ENCODE measurements at regions not wholly inside any gene's neighbourhood (a gene's known extent, or its start where the extent isn't known, plus 50 kb on each side); places are given as distances from the start of the nearest gene placed in this dataset.

DNA sequence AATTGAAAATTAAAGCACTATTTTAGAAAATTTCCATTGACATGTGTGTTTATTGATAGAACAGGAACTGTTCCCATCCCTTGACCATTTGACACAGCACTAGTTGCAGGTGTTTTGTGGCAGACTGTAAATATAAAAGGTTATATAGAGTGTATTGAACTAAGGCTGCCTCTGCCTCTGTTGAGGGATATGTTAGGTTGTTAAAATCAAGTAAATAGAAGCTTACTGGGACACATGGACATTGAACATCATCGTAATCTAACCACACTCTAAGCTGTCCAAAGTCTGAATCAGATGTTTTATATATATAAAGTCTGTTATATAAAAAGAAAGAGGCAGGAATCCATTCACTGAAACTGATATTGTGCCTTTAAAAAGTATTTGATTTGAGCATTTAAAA is 308.1 kb upstream of the PKN2 start:
- no peak for DNase-seq (ENCODE audit: low read depth in 2 of 2)

DNA sequence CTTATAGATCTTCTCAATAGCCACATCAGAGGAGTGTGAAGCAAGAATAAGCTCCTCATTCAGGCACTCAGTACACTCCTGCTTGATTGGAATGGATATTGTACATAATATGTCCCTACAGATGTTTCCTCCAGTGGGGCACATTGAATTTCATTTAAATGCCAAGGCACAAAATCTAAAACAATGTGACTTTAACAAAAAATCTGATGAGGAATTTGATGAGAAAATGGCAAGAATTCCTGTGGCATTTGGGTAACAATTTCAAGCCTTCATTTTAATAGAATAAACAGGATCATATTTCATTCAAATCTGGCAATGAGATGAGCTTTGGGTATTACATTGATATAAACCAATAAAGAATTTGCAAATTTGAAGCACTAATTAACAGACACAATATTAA is 307.7 kb upstream of the PKN2 start:
- DNase-seq (ENCODE audit: low read depth in 2 of 2) = no peak

DNA sequence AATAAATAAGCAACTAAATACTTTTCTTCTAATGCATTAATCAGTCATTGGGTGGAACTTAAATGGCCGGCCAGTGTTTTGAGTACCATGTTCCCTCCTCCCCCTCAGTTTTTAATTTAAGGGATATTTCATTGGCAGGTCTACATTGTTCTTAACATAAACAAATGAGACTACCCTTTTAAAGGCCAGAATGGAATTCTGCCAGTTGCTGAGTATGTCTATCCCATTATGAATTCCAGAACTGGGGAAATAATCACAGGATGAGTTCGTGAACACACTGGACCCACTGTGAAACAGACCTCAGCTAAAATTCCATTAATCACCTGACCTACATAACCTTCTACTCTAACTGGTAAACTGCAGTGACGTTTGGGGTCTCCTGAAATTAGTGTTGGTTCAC is 305.5 kb upstream of the PKN2 start:
- DNase-seq (ENCODE audit: low read depth in 2 of 2) = no peak

DNA sequence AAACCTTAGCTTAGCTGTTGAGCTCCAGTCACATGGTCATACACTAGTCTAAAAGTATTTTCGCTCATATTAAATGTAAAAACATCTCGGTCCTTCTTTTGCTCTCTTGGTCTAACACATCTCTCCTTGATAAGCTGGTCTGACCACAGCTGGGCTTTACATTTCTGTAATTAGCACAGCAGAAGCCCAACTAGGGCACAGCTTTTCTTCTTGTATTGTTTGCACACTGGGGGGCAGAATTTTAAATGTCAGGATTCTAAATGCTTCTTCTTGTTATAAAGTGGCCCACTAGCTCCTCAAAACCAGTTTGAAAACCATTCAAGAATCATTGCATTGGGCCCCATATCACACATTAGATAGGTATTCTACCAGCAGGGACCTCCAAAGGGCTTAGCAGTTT is 289.1 kb upstream of the PKN2 start:
- no peak for DNase-seq (ENCODE audit: low read depth in 2 of 2)

DNA sequence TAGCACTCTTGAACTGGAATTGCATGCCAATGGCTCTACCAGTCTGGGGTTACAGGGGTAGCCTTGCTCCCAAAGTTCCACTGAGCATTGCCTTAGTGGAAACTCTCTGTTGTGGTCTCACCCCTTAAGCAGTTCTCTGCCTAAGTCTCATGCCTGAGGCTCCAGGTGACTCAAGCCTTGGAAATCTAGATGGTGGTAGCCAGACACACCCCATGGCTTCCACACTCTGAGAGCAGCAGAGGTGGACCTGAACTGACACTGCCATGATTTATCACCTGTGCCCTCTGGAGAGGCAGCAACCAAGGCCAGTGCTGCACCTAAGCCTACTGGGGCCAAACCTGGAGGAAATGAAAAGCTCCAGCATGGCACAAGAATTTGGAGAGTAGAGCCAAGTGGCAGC is 285.7 kb upstream of the PKN2 start:
- DNase-seq (ENCODE audit: low read depth in 2 of 2) = no peak

DNA sequence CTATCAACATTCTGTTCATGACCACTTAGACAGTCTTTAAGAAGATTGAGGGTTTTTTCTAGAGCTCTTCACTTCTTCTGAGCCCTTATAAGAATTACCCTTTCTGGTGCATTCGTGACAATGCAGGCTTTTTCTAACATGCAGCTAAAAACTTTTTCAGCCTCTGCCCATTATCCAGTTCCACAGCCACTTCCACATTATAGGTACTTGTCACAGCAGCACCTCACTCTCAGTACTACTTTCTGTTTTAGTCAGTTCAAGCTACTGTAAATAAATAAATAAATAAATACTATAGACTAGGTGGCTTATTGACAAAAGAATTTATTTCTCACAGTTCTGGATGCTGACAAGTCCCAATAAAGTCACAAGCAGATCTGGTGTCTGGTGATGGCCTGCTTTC is 284.4 kb upstream of the PKN2 start:
- DNase-seq (ENCODE audit: low read depth in 2 of 2) = no peak

DNA sequence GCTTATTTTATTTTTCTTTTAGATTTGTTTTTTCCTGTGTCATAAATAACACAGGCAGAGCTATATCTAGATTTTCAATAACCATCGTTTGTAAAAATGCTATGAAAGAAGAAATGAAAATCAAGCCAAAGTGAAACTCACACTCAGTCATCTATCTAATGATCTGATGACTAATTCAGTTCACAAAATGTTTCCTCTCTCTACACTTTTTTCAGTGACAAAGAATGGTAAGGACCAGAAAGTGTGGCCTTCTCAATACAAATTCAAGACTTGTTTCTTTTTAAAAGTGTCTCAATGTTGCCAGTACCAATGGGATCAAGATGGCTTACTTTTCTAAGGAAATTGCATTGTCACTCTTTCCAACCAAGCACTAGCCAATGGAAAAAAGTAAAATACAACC is 282.8 kb upstream of the PKN2 start:
- no peak for DNase-seq (ENCODE audit: low read depth in 2 of 2)

DNA sequence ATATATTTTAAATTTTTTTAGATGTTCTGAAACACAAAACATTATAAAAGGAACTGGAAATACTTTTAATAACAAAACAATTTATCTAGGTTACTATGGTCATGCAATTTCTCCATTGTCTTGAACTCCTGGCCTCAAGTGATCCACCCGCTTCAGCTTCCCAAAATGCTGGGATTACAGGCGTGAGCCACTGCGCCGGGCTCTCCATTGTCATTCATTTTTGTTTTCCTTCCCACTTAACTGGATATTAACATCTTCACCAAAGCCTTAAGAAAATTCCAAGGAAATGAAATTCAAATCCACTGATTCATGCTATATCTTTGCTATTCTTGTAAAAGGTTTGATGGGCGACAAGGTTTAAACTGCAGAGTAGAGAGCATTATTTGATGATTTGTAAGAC is 279.5 kb upstream of the PKN2 start:
- no peak for DNase-seq (ENCODE audit: low read depth in 2 of 2)

DNA sequence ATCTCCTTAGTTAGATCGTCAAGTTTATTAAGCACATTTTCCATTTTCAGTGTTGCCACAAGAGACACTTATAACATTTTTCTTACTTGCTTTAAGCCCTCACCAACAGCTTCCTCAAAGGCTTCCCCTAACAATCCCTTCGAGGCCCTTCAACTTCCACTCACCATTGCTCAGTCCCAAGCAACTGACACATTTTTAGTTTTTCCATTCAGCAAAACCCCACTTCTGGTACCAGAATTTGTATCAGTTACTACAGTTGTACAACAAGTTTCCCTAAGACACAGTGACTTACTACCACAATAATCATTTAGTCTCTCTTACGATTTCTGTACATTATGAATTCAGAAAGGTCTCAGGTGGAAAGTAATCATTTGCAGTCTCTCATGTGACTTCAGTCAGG is 276.8 kb upstream of the PKN2 start:
- DNase-seq (ENCODE audit: low read depth in 2 of 2) = no peak

DNA sequence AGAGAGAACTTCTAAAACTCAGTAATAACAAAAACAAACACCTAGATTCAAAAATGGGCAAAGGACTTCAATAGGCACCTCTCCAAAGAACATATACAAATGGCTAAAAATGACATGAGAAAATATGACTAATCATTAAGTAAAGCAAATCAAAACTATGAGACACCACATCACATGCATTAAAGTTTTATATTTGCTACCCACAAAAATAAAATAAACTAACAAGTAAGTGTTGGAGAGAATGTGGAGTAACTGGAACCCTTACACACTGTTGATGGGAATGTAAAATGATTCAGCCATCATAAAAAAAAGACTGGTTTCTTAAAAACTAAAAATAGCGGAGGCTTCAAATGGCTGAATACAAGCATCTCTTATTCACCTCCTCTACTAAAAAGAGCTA is 262.1 kb upstream of the PKN2 start:
- DNase-seq (ENCODE audit: low read depth in 2 of 2) = no peak

DNA sequence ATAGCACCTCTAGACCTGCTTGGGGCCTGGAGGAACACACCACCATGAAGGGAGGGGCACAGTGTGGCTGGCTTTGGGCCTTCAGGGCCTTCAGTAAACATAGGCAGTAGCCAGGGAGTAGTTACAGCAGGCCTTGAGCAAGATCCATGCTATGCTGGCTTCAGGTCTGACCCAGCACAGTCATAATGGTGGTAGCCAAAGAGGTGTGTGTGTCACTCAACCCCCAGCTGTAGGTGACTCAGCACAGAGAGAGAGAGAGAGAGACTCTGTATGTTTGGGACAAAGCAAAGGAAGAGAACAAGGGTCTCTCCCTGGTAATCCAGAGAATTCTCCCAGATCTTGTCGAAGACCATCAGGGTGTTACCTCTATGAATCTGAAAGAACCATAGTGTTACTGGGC is 250.5 kb upstream of the PKN2 start:
- DNase-seq (ENCODE audit: low read depth in 2 of 2) = no peak

DNA sequence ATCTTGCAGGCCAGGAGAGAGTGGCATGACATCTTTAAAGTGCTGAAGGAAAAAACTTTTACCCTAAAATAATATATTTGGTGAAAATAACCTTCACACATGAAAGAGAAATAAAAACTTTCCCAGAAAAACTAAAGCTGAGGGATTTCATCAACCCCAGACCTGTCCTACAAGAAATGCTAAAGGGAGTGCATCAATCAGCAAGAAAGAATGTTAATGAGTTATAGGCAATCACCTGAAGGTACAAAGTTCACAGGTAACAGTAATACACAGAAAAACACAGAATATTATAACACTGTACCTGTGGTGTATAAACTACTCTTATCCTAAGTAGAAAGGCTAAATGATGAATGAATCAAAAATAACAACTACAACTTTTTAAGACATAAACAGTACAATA is 249.2 kb upstream of the PKN2 start:
- no peak for DNase-seq (ENCODE audit: low read depth in 2 of 2)

DNA sequence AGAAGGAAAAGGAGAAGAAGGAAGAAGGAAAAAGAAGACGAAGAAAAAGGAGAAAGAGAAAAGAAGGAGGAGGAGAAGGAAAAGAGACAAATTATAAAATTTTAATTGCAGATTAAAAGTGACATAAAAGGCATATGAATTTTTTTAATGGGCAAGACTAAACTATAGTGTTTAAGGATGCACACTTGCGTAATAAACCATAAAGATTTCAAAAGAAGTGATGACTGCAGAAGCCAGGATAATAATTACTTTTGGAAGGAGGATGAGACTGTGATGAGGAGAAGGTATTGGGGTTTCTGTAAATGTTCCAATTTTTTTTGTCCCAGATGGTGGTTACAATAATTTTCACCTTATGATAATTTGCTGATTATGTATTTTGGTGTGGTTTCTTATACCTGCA is 243.1 kb upstream of the PKN2 start:
- DNase-seq (ENCODE audit: low read depth in 2 of 2) = no peak

DNA sequence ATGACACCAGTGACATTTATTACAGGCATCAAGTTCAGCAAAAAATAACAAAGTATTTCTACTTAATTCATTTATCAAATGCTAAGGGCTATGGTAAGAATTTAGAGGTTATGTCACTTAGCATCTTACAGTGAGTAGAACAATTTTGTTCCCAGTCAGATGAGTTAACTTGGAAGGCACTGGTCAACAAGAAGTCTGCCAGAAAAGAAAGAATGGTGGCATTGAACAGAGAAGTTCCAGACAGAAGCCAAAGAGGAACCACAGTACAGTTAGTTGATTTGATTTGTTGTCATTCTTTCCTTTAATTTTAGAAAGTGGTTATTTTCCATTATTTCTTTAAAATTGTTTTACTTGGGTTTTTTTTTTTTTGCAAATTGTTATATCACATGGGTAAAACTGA is 232.2 kb upstream of the PKN2 start:
- DNase-seq (ENCODE audit: low read depth in 2 of 2) = no peak

DNA sequence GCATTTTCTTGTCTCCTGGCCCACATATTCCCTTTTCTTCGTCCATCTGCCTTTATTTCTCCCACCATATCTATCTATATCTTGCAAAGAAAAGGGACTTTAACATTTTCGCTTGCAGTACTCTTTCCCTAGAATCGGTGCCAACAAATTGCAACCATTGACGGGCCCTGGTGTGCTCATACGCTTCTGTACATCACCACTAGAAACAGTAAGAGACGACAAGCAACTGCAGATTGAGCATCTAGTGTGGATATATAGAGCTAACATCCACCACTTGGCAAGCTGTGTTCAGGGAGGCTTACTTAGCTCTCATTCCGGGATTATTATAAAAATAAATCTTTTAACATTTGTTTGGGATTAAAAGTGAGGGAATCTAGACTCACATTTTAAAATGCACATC is 230.8 kb upstream of the PKN2 start:
- DNase-seq (ENCODE audit: low read depth in 2 of 2) = no peak

DNA sequence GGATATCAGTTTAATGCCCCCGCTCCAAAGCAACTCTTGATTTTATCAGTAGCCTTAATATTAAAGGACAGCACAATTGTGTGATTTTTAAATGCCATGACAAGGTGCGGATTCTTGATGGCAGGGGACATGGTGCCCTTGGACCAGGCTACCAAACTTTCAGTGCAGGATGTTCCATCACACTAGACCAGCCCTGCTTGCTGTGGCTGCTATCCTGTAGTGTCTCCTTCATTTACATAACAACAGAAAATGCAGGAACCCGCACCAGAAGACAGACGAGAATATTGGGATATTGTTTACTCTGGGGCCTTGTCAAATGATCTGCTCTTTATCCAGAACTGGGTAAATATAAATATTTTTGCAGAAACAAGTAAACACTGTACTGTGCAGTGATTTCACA is 229.3 kb upstream of the PKN2 start:
- DNase-seq (ENCODE audit: low read depth in 2 of 2) = no peak

DNA sequence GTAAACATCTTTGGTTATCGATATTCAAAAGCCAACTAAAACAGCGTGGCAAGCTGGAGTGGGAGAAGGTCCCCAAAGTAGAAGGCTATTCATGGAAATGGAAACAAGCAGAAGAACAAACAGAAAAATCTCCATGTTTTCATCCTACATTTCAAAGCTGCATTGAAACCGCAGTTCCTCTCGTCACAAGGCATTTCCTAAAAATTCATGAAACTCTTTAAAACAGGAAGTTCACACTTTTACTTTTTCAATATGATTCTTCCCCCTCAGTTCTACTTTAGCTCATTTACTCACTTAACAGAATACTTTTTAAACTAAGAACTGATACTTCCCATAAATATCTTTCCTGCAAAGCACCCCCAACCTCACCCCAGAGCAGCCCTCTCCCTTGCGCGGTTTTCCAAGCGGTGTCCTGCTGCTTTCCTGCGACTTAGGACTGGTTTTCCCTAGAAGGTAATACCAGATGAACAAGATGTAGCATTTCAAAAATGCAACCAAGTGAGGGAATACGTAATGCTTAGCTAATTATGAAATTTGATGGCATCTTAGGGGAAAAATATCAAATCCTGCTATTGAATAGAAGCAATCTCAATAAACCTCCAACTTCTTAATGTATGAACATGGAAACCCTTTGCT is 228.3 kb upstream of the PKN2 start:
- no peak for DNase-seq (ENCODE audit: low read depth in 2 of 2)

DNA sequence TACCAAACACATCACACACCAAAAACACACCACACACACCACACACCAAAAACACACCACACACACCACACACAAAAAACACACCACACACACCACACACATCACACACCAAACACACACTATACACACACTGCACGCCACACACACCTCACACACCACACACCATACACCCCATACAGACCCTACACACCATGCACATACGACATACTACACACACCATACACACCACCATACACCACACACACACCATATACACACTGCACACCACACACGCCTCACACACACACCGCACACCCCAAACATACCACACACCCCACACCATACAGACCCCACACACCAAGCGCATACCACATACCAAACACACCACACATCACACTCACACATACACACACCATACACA is 226.9 kb upstream of the PKN2 start:
- no peak for DNase-seq (ENCODE audit: low read depth in 2 of 2)

DNA sequence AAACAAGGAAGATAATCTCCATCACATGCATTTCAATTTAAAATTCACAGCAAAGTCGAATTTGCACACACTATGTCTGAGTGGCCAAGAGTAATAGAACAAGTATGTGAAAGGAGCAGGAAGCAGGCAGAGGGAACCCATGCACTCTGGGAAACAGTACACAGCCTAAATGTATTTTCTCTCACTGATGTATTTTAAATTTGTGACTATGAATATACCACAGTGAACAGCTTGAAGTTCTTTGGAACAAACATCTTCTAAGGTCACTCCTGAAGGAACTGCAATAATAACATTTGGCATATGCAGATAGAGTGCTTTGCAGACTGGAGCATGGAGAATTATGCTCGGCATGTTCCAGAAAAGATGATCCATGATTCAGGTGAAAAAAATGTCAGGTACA is 223.1 kb upstream of the PKN2 start:
- no peak for DNase-seq (ENCODE audit: low read depth in 2 of 2)

DNA sequence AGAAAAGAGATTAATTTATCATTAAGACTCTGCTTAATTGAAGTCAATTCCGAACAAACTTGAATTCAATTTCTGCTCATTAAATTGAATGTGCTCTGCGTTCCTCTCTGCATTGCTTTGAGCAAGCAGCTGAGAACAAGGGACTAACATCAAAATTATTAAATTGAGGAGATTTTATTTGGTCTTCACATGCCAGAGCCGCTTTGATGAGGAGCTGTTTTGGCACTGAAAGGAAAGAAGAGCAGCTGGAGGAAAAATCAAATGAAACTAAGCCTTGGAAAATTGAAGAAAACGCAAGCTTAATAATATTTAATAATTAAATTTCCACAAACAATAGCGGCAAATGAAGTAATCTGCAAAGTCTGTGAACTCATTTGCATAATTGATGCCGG is 222.0 kb upstream of the PKN2 start:
- no peak for DNase-seq (ENCODE audit: low read depth in 2 of 2)

DNA sequence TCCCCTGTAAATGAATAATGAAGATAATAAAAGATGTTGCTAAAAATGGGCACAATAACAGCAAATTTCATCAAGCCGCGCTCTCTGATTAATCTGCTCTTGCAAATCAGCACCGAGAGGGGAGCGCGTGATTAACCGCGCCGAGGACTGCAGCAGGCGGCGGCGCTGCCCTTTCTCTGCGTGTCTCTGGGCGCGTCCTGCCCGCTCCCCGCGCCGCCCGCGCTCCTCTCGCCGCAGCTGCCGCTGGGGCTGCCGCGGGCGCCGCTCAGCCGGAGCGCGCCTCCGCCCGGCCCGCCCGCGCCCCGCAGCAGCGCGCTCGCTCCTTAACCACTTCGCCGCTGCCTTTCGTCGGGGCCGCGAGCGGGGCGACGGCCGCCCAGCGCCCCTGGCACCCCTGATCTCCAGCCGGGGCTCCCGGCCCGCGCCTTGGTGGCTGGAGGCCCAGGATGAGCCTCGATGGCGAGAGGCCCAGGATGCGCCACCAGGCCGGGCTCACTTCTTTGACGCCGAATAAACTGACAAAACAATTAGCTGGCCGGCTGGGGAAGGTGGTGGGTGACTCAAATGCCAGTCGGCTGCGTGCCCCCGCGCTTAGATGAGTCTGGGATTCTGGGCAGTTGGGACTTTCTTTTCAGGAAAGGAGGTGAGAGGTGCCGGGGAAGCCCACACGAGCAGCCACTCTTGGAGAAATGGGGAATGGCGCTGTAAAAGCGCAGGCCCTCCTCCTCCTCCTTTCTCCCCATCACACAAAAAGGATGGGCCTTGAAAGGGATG is 221.4 kb upstream of the PKN2 start:
- DNase-seq (ENCODE audit: low read depth in 2 of 2) = no peak

DNA sequence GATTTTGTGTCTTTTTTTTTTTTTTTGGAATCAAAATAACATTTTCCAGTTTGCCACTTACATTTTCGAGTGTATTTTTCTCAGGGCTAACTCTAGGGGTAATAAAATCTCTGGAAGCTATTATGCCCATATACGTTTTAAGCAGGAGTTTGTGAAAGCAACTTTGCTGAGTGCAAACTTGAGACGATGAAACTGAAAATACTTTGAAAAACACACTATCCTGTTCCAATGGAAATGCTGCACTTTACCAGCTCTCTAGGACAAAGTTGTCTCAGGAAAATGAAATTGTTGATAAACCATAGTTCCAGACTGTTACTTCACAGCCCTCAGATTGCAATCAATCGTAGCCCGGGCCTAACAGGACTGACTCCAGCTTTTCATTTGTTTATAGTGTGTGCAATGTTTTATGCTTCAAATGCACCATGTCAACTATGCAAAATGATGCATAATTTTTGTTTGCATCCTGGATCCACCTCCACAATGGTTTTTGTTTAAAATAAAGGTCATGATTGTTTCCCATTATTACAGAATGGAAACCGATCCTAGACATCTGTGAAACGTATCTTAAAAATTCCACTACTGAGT is 220.6 kb upstream of the PKN2 start:
- no peak for DNase-seq (ENCODE audit: low read depth in 2 of 2)

DNA sequence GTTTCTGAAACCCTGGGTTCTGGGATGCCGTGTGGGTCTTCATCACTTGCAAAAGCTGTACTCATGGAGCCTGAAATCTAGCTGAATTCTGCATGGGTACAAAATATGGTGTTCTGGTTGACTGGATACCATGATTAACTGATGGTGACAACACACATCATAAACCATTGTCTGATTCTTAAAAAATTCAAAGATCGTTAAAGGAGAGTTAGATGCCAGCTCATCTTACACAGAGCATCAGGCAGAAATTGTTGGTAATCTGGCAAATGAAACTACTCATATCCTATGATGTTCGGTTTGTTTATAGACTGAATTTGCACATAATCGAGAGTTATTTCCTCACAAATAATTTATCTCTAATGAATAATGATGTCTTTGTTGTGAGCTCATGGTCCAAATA is 218.1 kb upstream of the PKN2 start:
- DNase-seq (ENCODE audit: low read depth in 2 of 2) = no peak

Data from stimulated activated CD4-positive, alpha-beta T cell treated with anti-CD3 and anti-CD28 coated beads, Interleukin-12 subunit alpha, Interleukin-12 subunit beta, amount 100 ng/mL, for 24 hours (primary cell).